HG02884 (cell line): ENCODE measurements at regions not wholly inside any gene's neighbourhood (a gene's known extent, or its start where the extent isn't known, plus 50 kb on each side); places are given as distances from the start of the nearest gene placed in this dataset.
"Not testable (repeated sequence)": the region's sequence is repeated elsewhere in the genome, so short reads cannot be mapped to it uniquely, and the experiment has no call there.

Source experiments
- ATAC-seq: cut with Tn5 transposase; IDR thresholded peaks from one replicate; pipeline ENCODE4 v1.9.1; 2021; ENCODE audit warnings: mild to moderate bottlenecking, moderate library complexity; ENCODE audit not compliant: unreplicated experiment

DNA sequence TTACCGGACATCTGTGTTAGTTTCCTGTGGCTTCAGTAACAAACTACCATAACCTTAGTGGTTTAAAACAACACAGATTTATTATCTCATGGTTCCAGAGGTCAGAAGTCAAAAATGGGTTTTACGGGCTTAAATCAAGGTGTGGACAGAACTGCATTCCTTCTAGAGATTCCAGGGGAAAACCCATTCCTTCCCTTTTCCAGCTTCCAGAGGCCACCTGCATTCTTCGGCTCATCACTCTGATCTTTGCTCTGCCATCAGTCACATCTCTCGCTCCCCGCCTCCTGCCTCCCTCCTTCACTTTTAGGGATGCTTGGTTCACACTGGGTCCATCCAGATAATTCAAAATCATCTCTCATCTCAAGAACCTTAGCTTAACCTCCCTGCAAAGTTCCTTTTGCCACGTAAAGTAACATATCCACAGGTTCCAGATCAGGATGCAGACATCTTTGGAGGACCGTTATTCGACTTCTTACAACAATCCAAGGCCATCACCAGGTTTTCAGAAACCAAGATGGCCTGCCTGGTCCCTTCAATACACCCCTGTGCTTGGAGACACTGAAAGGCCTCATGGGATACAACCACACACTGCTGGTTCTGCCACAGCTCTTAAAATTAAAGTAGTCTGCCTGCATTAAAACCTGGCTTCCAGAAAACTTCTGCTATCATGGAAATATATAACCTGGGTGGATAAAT is 225.9 kb upstream of the MYO3A start:
- ATAC-seq, result no peak

DNA sequence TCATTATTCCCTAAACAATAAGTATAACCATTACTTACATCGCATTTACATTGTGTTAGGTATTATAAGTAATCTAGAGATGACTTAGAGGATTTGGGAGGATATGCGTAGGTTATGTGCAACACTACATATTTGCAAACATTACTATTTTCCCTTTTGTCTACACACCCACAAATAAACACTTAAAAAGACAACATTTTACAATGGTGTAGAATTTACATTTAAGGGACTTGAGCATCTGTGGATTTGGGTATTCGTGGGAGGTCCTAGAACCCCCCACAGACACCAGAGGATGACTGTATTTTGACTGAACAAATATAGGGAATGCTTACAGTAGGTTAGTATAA is 220.2 kb upstream of the MYO3A start:
- no peak for ATAC-seq

DNA sequence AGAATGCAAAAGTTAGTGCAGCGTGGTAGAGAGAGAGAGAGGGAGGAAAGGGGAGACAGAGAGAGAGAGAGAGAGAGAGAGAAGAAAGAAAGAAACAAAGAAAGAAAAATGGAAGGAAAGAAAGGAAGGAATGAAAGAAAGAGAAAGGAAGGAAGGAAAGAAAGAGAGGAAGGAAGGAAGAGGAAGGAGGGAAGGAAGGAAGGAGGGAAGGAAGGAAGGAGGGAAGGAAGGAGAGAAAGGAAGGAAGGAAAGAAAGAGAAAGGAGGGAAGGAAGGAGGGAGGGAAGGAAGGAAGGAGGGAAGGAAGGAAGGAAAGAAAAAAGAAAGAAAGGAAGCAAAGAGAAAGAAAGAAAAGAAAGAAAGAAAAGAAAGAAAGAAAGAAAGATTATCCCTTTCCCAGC is 209.8 kb upstream of the MYO3A start:
- no peak for ATAC-seq

DNA sequence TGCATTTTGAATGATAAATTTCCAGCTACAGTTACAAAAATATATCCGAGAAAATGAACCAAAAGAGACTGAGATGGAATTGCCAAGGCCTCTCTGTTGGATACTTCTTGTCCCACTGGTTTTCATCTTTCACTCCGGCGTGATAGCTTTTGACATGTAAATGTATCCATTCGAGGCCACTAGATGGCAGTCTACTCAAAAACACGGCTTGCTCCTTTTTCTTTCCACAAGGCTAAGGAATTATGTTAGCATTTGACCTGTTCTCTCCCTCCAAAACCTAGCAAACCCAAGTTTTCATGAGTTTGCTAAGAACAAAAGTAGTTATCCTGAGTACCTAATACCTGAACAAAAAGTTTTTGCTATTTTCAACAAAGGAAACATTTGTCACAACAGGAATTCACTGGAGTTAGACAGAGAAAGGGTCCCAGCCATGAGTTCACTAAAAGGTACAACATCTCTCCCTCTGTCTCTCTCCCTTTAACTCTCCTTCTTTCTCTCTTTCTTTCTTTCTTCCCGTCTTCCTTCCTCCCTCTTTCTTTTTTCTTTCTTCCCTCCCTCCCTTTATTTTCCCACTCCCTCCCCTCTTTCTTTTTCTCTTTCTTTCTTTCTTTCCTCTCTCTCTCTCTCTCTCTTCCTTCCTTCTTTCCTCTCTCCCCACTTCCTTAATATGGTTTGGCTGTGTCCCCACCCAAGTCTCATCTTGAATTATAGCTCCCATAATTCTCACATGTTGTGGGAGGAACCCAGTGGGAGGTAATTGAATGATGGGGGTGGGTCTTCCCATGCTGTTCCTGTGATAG is 207.9 kb upstream of the MYO3A start:
- ATAC-seq, result peak; percentile 86

DNA sequence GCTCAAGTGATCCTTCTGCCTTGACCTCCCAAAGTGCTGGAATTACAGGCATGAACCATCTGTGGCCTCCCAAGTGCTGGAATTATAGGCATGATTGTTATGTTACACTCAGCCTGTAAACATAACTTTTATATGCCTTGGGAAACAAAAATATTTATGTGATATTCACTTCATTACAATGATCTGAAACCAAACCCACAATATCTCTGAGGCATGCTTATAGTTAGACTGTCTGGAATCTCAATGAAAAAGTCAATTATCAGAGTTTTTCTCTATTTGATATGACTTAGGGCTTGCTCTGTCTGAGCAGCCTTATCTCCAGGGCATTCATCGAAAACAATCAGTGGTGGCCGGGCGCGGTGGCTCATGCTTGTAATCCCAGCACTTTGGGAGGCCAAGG is 195.3 kb upstream of the MYO3A start:
- ATAC-seq, result no peak

DNA sequence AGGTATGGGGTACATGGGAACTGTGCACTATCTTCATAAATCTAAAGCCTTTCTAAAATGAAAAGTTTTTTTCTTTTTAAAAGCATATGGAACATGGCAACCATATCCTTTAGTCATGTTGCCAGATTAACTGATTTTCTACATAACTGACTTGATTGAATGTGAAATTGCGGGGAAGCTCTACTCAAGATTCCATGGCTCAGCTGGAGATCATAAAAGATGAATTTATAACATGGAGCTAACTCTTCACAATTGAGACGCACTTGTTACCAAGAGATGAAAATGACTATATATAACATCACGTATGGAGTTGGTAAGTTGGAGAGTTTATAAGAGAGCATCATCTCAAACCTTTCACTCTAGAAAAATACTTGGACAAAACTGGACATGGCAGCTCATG is 190.2 kb upstream of the MYO3A start:
- ATAC-seq, result no peak

DNA sequence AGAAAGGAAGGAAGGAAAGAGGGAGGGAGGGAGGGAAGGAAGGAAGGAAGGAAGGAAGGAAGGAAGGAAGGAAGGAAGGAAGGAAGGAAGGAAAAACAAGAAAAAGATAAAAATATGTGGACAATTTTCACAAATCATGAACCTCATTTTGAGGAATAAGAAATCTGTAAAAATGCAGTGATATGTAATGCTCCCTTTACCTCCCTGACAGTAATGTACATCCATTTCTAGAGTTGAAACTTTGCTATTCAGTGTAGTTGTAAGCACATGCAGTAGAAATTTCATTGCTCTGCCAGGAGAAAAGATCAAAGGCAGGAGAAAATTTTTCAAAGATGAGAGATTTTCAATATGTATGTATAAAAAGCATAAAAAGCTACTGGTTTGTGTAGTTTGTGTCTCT is 189.5 kb upstream of the MYO3A start:
- no peak for ATAC-seq

DNA sequence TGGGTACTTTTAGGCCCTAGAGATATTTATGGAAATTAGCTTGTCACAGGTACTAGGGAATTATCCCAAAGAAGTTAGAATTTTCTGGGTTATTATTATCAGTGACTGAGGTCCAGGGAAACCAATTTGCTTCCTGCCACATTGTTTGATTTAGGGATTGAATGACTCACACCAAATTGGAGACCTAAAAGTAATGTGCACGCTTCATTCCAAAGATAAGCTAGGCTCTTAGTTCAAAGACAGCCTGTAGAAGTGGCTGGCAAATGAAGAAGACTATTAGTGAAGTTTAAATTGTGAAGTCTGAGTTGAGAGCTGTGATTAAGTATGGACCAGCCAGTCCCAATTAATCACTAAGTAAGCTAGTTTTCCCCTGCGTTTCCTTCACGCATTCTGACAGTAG is 188.1 kb upstream of the MYO3A start:
- ATAC-seq, result no peak

DNA sequence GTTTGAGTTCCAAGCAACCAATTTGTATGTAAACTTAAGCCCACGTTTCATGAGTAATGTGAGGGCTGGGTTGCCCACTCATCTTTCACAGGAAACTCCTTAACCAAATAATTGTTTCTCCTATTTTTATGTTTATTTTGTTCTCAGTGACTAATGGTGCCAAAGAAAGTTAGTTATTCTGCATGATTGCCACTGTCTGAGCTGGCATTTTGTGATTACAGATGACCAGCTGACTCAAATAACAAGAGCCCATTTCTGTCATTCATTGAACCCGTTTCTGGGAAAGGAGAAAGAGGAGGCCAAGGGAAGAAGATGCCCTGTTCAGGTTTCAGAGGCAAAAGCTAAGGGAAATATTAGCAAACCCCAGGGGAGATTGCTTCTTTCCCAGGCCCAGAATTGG is 186.9 kb upstream of the MYO3A start:
- no peak for ATAC-seq

DNA sequence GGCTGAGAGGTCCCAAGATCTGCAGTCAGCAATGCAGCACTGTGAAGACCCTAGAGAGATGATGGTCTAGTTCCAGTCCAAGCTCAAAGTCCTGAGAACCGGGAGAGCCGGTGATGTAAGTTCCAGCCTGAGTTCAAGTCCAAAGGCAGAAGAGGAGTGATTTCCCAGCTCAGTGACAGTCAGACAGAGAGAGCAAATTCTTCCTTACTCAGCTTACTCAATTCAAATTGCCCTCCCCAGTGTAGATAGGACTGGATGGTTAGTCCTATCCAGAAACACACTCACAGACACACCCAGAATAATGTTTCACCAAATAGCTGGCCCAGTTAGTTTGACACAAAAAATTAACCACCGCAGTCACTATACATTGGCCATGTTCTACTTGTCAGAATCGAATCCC is 185.5 kb upstream of the MYO3A start:
- no peak for ATAC-seq

DNA sequence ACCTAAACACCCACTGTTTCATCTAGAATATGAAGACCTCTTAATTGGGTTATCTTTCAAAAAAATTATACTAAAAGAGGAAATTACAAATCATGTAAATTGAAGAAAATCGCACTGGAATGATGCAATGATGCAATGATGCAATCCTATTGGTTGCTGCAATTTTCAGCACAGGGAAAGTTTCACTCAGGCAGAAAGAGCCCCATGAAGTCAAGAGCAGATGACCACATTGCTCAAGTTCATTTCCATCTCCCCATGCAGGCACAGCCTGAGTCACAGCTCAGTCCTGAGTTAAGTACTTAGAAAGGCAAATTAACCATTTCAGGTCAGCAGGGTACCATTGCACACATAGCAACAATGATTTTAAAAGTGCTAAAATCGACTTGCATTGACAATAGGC is 180.3 kb upstream of the MYO3A start:
- ATAC-seq, result no peak

DNA sequence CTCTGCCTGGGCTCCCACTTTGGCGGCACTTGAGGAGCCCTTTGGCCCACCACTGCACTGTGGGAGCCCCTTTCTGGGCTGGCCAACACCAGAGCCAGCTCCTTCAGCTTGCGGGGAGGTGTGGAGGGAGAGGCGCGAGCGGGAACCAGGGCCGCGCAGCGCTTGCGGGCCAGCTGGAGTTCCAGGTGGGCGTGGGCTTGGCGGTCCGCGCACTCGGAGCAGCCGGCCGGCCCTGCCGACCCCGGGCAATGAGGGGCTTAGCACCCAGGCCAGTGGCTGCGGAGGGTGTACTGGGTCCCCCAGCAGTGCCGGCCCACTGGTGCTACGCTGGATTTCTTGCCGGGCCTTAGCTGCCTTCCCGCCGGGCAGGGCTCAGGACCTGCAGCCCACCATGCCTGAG is 178.2 kb upstream of the MYO3A start:
- ATAC-seq, result not testable (repeated sequence)

DNA sequence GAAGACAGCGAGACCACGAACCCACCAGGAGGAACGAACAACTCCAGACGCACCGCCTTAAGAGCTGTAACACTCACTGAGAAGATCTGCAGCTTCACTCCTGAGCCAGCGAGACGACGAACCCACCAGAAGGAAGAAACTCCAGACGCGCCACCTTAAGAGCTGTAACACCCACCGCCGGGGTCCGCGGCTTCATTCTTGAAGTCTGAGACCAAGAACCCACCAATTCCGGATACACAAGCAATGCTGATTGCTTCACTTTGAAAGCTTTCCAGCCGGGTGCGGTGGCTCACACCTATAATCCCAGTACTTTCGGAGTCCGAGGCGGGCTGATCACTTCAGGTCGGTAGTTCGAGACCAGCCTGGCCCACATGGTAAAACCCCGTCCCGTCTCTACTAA is 177.2 kb upstream of the MYO3A start:
- ATAC-seq, result no peak

DNA sequence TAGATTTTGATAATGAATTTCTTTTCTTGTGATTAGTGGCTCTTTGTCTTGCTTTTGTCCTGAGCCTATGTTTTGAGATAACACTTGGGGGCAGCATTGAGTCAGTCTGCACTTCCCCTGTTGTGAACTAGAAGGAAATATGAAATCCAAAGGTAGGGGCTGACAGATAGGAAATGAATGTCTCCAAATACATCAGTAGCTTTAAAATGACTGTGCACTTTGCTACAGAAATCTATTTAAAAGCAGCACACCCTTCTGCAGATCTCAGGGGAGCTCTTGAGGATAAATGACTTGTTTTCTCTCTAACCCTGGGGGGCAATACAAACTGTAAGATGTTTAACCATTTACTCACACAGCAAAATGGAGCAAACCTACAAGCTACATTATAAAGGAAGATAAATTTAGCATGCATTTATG is 176.0 kb upstream of the MYO3A start:
- no peak for ATAC-seq

DNA sequence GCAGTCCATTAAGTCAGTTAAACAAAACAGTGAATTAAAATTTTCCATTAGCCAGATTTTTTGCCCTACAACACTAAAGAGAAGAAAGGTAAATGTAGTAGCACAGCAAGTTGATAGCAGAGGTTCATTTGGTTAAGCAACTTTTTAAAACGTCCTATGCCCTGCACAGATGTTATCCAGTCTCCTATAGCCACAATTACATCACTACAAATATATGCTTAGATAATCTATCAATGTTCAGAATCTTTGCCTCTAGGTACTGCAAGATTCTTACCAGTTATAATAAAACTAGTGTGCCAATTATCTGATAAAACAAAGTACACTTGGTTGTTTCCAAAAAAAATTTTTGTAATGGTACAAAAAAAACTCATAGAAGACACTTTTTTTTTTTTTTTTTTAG is 175.5 kb upstream of the MYO3A start:
- no peak for ATAC-seq

DNA sequence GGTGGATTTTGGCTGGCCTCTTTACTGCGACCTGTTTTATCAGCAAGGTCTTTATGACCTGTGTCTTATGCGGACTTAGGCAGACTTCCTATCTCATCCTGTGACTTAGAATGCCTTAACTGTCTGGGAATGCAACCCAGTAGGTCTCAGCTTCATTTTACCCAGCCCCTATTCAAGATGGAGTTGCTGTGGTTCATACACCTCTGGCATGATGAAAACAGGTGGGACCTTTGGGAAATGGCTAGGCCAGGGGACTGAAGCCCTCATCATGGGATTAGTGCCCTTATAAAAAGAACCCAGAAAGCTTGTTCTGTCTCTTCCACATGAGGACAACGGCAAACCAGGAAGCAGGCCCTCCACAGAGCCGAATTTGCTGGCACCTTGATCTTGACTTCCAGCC is 172.1 kb upstream of the MYO3A start:
- no peak for ATAC-seq

DNA sequence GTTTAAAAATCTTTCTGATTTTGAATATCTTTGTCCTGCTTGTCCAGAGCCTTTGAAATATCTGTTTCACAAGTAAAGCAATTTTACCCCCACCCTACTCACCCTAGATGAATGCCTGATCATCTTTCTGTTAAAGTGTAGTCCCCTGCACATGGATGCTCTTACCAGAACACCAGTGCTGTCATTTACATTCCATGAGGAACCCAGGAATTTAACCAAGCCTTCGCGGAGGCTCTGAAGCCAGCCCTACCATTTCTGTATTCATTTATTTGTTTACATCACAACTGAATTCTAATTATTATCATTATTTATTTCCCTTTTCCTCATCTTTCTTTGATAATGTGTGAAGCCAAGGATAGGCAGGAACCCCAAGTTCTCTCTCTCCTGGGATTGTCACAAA is 167.8 kb upstream of the MYO3A start:
- no peak for ATAC-seq

DNA sequence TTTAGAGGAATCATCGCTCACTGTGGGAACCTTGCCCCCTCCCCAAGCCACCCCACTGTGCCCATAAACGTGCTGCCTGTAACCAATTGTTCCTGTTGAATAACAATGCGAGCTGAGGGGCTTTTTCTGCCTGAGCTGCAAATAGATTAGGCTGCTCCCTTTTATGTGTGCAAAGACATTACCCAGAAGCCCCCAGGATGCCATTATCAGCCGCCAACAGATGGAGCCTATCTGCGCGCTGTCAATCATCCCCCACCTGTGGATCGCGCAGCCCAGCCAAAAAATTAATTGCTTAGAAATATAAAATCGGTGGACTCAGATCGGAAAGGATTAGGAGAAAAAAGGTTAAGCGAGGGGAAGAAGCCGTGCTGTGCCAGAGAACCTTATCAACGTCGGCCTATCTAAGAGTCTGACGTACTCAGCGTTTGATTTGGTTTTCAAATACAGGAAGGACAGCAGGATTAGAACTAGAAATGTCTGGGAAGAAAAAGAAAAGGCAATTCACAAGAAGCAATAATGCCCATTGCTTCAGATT is 167.3 kb upstream of the MYO3A start:
- no peak for ATAC-seq

DNA sequence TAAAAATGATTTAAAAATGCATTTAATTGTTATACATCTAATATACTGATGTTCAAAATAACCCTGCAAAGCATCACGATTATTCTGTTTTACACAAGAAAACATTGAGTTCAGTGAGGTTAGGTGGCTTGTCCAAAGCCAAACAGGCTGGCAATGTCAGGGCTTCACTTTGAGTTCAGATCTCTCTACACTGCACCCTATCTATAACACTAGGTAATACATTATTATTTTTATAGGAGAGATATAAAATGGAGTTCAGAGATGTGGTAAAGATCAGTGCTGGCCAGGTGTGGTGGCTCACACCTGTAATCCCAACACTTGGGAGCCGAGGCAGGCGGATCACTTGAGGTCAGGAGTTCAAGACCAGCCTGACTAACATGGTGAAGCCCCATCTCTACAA is 165.9 kb upstream of the MYO3A start:
- ATAC-seq, result no peak

DNA sequence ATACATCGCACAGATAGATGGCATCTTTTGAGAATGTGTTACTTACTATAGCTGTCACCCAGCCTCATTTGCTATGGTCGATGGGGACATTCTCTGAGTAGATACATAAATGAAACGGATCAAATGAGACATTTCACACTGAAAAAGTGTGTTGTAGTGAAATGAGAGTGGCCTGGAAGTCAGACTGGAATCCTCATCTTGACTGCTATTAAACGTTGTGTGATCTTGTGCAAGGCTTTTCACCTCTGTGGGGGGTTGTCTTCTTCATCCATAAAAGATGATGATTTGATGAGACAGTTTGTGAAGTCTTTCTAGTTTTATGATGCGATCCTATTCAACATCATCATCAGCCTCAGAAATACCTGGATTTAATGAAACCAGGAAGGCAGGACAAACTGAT is 155.4 kb upstream of the MYO3A start:
- ATAC-seq, result no peak

DNA sequence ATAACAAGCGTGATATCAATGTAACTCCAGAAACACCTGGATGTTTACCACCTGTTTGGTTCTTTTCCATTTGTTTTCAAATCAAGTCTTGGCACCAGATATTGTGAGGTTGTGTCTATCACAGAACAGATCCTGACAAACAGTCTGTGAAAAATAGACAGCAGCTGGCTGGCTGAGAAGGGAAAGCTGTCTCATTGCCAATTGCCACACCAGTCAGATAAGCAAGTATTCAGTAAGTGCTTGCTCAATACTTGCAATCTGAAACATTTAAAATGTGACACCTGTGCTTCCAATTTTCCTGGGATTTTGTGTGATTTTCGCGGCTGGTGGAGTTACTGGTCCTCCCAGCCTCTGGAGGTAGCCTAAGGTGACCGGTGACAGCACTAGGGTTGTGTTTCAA is 147.9 kb upstream of the MYO3A start:
- no peak for ATAC-seq

DNA sequence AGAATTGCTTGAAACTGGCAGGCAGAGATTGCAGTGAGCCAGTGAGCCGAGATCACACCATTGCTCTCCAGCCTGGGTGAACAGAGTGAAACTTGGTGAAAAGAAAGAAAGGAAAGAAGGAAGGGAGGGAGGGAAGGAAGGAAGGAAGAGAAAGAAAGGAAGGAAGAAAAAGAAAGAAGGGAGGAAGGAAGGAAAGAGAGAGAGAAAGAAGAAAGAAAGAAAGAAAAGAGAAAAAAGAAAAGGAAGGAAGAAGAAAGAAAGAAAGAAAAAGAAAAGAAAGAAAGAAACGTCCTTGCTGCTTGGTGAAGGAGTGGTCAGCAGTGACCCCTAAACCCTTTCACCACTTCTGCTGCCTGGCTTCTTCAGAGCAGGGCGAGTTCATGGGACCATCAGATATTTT is 147.1 kb upstream of the MYO3A start:
- ATAC-seq, result no peak
